HEK293T (cell line): ENCODE measurements at regions not wholly inside any gene's neighbourhood (a gene's known extent, or its start where the extent isn't known, plus 50 kb on each side); places are given as distances from the start of the nearest gene placed in this dataset.

Experiments used
- BHLHE40 ChIP-seq: fragments of 450-650 bp; IDR thresholded peaks from 2 replicates; pipeline ENCODE4 v1.6.1; 2016; ENCODE audit warnings: mild to moderate bottlenecking, moderate library complexity, borderline replicate concordance
- CTBP1 ChIP-seq: fragments of 450-650 bp; IDR thresholded peaks from 2 replicates; pipeline ENCODE4 v1.6.1; 2016; ENCODE audit warnings: borderline replicate concordance
- ELF4 ChIP-seq: fragments of 450-650 bp; IDR thresholded peaks from 2 replicates; pipeline ENCODE4 v1.6.1; 2017; ENCODE audit warnings: antibody characterized with exemption
- FOXA1 ChIP-seq: fragments of 450-650 bp; IDR thresholded peaks from 2 replicates; pipeline ENCODE4 v1.6.1; 2016; ENCODE audit warnings: mild to moderate bottlenecking
- FOXM1 ChIP-seq: fragments of 450-650 bp; IDR thresholded peaks from 2 replicates; pipeline ENCODE4 v1.6.1; 2017; ENCODE audit warnings: mild to moderate bottlenecking, borderline replicate concordance
- NFRKB ChIP-seq: fragments of 450-650 bp; IDR thresholded peaks from 2 replicates; pipeline ENCODE4 v1.6.1; 2016; ENCODE audit warnings: mild to moderate bottlenecking, moderate library complexity
- SUZ12 ChIP-seq: fragments of 450-650 bp; IDR thresholded peaks from 2 replicates; pipeline ENCODE4 v1.6.1; 2016; ENCODE audit warnings: mild to moderate bottlenecking
- TARDBP ChIP-seq: fragments of 450-650 bp; IDR thresholded peaks from 2 replicates; pipeline ENCODE4 v1.6.1; 2016

GRCh38 chr2:129334696-129335410 lies 644.6 kb upstream of the RAB6C start:
- TF ChIP-seq ELF4: no peak
- no peak for TF ChIP-seq NFRKB
- TF ChIP-seq TARDBP: no peak
- no peak for TF ChIP-seq SUZ12
- no peak for TF ChIP-seq FOXM1
- TF ChIP-seq BHLHE40: no peak
- no peak for TF ChIP-seq FOXA1
- TF ChIP-seq CTBP1: no peak
